ENCODE measurements at regions not wholly inside any gene's neighbourhood (a gene's known extent, or its start where the extent isn't known, plus 50 kb on each side); places are given as distances from the start of the nearest gene placed in this dataset.

DNA sequence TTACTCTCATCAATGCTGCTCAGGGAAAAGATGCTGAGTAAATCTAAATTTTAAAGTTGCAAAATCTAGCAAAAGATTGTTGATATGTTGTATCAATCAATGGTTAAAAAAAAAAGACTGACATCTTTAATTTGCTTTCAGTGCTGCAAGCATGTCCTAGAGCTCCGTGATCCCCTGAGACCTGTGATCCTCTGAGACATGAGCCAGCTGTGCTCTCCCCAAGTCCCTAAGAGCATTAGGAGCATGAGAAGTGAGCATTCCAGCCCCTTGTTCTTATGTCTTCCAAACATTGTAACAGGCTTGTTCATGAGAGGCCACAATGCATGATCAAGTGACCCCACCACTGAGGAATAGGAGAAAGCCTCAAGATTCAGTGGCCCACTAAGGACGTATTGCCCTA is 116.6 kb downstream of the DAD1 start:
- TF ChIP-seq, protein P1, sequence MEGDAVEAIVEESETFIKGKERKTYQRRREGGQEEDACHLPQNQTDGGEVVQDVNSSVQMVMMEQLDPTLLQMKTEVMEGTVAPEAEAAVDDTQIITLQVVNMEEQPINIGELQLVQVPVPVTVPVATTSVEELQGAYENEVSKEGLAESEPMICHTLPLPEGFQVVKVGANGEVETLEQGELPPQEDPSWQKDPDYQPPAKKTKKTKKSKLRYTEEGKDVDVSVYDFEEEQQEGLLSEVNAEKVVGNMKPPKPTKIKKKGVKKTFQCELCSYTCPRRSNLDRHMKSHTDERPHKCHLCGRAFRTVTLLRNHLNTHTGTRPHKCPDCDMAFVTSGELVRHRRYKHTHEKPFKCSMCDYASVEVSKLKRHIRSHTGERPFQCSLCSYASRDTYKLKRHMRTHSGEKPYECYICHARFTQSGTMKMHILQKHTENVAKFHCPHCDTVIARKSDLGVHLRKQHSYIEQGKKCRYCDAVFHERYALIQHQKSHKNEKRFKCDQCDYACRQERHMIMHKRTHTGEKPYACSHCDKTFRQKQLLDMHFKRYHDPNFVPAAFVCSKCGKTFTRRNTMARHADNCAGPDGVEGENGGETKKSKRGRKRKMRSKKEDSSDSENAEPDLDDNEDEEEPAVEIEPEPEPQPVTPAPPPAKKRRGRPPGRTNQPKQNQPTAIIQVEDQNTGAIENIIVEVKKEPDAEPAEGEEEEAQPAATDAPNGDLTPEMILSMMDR (IDR thresholded peaks at IDR 0.05 in 8 of 11, conservative IDR thresholded peaks at IDR 0.05 in 3 of 11) = no peak
- no peak for TF ChIP-seq POLR2AphosphoS5 (IDR thresholded peaks at IDR 0.05)
